ENCODE measurements at regions not wholly inside any gene's neighbourhood (a gene's known extent, or its start where the extent isn't known, plus 50 kb on each side); places are given as distances from the start of the nearest gene placed in this dataset.

DNA sequence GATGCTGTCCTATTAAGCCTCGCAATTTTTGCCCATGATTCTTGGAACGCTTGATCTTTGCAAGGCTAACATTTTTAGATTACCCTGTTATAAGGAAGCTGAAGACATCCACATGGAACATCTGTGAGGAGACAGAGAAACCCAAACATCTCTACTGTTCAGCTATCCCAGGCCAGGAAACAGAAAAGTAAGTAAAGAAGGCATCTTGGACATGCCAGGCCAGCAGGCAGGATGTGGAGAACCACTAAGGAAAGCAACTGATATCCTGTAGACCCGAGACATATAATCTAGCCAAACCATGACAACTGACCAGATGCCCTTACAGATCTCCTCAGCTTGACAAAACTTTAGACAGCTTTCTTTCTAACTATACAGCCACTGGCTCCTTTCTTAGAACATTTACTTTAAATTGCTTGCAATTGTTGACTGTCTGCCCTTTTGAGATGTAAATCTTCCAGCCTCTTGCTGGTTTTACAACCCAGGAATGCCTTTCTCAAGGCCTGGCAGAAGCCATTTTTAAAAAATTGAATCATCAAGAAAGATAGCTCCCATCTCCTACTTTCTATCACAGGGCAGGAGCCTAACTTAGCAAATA is 255.8 kb upstream of the DACH1 start:
- Histone ChIP-seq H3K9ac (no peak overlapping the region), H2AFZ (replicated peaks) (no peak overlapping the region), H4K20me1 (ENCODE audit: low read depth) (no peaks in the 10 kb centered on the region), H3F3A (ENCODE audit: low read depth) (peaks cover 28% of the 10 kb centered on the region), H3K9me3 (ENCODE audit: low read depth) (no peaks in the 10 kb centered on the region), H3K4me3 (no peak overlapping the region), H3K36me3 (no peaks in the 10 kb centered on the region), H3K79me2 (ENCODE audit: low read depth) (no peaks in the 10 kb centered on the region), H3K4me2 (no peak overlapping the region), H3K27me3 (no peaks in the 10 kb centered on the region), H3K4me1 (peaks cover 45% of the 10 kb centered on the region), H3K27ac (peak overlapping the region; percentile 78)
- Mint-ChIP-seq H3K27me3 (ENCODE audit: insufficient read depth, low read depth) (peaks cover 3% of the 10 kb centered on the region), H3K4me1 (peaks cover 14% of the 10 kb centered on the region), H3K36me3 (no peaks in the 10 kb centered on the region), H3K4me3 (no peak overlapping the region), H3K9me3 (peaks cover 2% of the 10 kb centered on the region), H3K27ac (no peak overlapping the region)
- no peak for TF ChIP-seq EZH2 (IDR thresholded peaks at IDR 0.05)
- no peak for TF ChIP-seq EZH2phosphoT487 (IDR thresholded peaks at IDR 0.05)
- no peak for TF ChIP-seq CTCF (IDR thresholded peaks at IDR 0.05)
- DNase-seq (ENCODE audit: low spot score) = no peak

GRCh38 chr13:72121466-72121865 is 254.5 kb upstream of the DACH1 start:
- Mint-ChIP-seq H3K27ac (no peak overlapping the region), H3K4me3 (no peak overlapping the region), H3K9me3 (peaks cover 2% of the 10 kb centered on the region), H3K27me3 (ENCODE audit: insufficient read depth, low read depth) (peaks cover 3% of the 10 kb centered on the region), H3K36me3 (no peaks in the 10 kb centered on the region), H3K4me1 (peaks cover 14% of the 10 kb centered on the region)
- no peak overlapping the region for H3K9ac ChIP-seq
- H3K27me3 ChIP-seq = no peaks in the 10 kb centered on the region
- no peak overlapping the region for H3K4me3 ChIP-seq
- peak overlapping the region; percentile 58 for H3K4me2 ChIP-seq
- no peaks in the 10 kb centered on the region for H3K36me3 ChIP-seq
- H3K9me3 ChIP-seq (ENCODE audit: low read depth) = no peaks in the 10 kb centered on the region
- H3K27ac ChIP-seq = peak overlapping the region; percentile 78
- peaks cover 37% of the 10 kb centered on the region for H3K4me1 ChIP-seq
- H3F3A ChIP-seq (ENCODE audit: low read depth) = peaks cover 28% of the 10 kb centered on the region
- TF ChIP-seq EZH2 (IDR thresholded peaks at IDR 0.05) = no peak
- peak; percentile 45 for TF ChIP-seq EZH2phosphoT487 (IDR thresholded peaks at IDR 0.05)
- no peak for TF ChIP-seq CTCF (IDR thresholded peaks at IDR 0.05)
- H2AFZ ChIP-seq (replicated peaks) = no peak overlapping the region
- no peaks in the 10 kb centered on the region for H4K20me1 ChIP-seq (ENCODE audit: low read depth)
- no peaks in the 10 kb centered on the region for H3K79me2 ChIP-seq (ENCODE audit: low read depth)
- peak; percentile 90 for DNase-seq (ENCODE audit: low spot score)

- TF ChIP-seq CTCF (IDR thresholded peaks at IDR 0.05) (no peak), EZH2phosphoT487 (IDR thresholded peaks at IDR 0.05) (no peak), EZH2 (IDR thresholded peaks at IDR 0.05) (no peak)
- Histone ChIP-seq H3K9me3 (ENCODE audit: low read depth) (no peaks in the 10 kb centered on the region), H2AFZ (replicated peaks) (no peak overlapping the region), H3K4me3 (no peak overlapping the region), H3K4me2 (peak overlapping the region; percentile 58), H3K4me1 (peaks cover 37% of the 10 kb centered on the region), H3K27me3 (no peaks in the 10 kb centered on the region), H4K20me1 (ENCODE audit: low read depth) (no peaks in the 10 kb centered on the region), H3K27ac (no peak overlapping the region), H3F3A (ENCODE audit: low read depth) (peaks cover 28% of the 10 kb centered on the region), H3K9ac (no peak overlapping the region), H3K36me3 (no peaks in the 10 kb centered on the region), H3K79me2 (ENCODE audit: low read depth) (no peaks in the 10 kb centered on the region)
- no peak for DNase-seq (ENCODE audit: low spot score)
- peaks cover 2% of the 10 kb centered on the region for H3K9me3 Mint-ChIP-seq
- no peak overlapping the region for H3K27ac Mint-ChIP-seq
- H3K27me3 Mint-ChIP-seq (ENCODE audit: insufficient read depth, low read depth) = peaks cover 3% of the 10 kb centered on the region
- peaks cover 14% of the 10 kb centered on the region for H3K4me1 Mint-ChIP-seq
- no peaks in the 10 kb centered on the region for H3K36me3 Mint-ChIP-seq
- H3K4me3 Mint-ChIP-seq = no peak overlapping the region
Observed at GRCh38 chr13:72120632-72121031, 253.6 kb upstream of the DACH1 start.
